ENCODE measurements at regions not wholly inside any gene's neighbourhood (a gene's known extent, or its start where the extent isn't known, plus 50 kb on each side); places are given as distances from the start of the nearest gene placed in this dataset.

DNA sequence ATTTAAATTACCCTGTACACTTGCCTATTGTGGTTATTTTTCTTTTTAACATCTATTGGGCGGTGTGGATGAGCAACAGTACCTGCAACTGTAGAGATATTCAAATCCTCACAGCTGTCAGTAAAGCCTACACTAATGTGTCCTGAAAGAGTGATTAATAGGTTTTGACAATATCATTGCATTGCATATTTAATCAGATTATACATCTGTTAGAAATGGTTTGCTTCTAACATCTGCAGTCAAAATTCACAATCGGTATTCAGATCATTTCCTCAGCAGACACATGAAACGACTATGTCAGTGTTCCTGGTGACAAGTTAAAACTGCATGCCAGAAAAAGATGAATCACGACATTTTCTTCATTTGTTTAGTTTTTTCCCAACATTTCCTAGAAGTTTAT is 254.6 kb upstream of the EPHA5 start (continued):
- TF ChIP-seq, protein P1, sequence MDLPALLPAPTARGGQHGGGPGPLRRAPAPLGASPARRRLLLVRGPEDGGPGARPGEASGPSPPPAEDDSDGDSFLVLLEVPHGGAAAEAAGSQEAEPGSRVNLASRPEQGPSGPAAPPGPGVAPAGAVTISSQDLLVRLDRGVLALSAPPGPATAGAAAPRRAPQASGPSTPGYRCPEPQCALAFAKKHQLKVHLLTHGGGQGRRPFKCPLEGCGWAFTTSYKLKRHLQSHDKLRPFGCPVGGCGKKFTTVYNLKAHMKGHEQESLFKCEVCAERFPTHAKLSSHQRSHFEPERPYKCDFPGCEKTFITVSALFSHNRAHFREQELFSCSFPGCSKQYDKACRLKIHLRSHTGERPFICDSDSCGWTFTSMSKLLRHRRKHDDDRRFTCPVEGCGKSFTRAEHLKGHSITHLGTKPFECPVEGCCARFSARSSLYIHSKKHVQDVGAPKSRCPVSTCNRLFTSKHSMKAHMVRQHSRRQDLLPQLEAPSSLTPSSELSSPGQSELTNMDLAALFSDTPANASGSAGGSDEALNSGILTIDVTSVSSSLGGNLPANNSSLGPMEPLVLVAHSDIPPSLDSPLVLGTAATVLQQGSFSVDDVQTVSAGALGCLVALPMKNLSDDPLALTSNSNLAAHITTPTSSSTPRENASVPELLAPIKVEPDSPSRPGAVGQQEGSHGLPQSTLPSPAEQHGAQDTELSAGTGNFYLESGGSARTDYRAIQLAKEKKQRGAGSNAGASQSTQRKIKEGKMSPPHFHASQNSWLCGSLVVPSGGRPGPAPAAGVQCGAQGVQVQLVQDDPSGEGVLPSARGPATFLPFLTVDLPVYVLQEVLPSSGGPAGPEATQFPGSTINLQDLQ (CRISPR knock-in tag; IDR thresholded peaks at IDR 0.05), result no peak
- TF ChIP-seq HNRNPL (IDR thresholded peaks at IDR 0.05; ENCODE audit: low read depth, low read length), result no peak
- TF ChIP-seq FOXA1 (IDR thresholded peaks at IDR 0.05), result no peak
- TF ChIP-seq FOXA1 (CRISPR knock-in tag; IDR thresholded peaks at IDR 0.05), result no peak
- TF ChIP-seq, protein P2, sequence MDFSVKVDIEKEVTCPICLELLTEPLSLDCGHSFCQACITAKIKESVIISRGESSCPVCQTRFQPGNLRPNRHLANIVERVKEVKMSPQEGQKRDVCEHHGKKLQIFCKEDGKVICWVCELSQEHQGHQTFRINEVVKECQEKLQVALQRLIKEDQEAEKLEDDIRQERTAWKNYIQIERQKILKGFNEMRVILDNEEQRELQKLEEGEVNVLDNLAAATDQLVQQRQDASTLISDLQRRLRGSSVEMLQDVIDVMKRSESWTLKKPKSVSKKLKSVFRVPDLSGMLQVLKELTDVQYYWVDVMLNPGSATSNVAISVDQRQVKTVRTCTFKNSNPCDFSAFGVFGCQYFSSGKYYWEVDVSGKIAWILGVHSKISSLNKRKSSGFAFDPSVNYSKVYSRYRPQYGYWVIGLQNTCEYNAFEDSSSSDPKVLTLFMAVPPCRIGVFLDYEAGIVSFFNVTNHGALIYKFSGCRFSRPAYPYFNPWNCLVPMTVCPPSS (IDR thresholded peaks at IDR 0.05), result no peak
- no peak for TF ChIP-seq ZNF782 (CRISPR knock-in tag; IDR thresholded peaks at IDR 0.05; ENCODE audit: borderline replicate concordance)

DNA sequence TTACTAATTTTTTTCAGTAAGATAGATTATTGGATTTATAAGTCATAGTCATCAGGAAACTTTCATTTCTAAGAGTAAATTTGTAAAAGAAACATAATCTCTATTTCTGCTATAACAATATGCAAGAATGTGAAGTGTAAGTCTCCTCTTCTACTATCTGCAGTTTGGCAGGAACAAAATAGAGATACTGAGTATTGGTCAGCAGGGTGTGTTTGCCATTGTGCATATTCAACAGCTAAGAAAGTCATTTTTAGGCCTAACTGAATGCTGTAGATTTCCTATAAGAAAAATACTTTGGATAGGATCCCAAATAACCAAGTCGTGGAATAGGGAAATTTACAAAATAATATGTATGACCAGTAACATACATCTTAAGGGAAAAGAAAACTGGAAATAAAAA is 253.3 kb upstream of the EPHA5 start:
- intact Hi-C loops (cut with micrococcal nuclease; ENCODE audit: unreplicated experiment) (no loop called here), in situ Hi-C loops (cut with HindIII; ENCODE audit: extremely low pct_ligation_motif_present, low pct_unique_long_range_greater_than_20kb) (no loop called here)
- Histone ChIP-seq H3K4me2 (ENCODE audit: low read depth, low read length) (no peak overlapping the region), H3K27me3 (ENCODE audit: control insufficient read depth in 1 of 2, insufficient read depth in 2 of 2, low read length in 2 of 2) (no peaks in the 10 kb centered on the region), H3K79me2 (ENCODE audit: insufficient read depth, low read length) (no peaks in the 10 kb centered on the region), H3K4me3 (replicated peaks in 1 of 3; ENCODE audit: insufficient read depth in 1 of 3, low read depth in 2 of 3, low read length in 3 of 3) (no peak overlapping the region), H2AFZ (ENCODE audit: low read length) (no peak overlapping the region), H3K36me3 (replicated peaks in 1 of 2; ENCODE audit: control insufficient read depth in 1 of 2, insufficient read depth in 2 of 2, low read length in 2 of 2) (no peaks in the 10 kb centered on the region), H3K9ac (ENCODE audit: insufficient read depth, low read depth, low read length) (no peak overlapping the region), H3K9me3 (ENCODE audit: low read length) (no peaks in the 10 kb centered on the region), H4K20me1 (ENCODE audit: insufficient read depth, low read length) (no peaks in the 10 kb centered on the region), H3K27ac (ENCODE audit: extremely low read length, insufficient read depth, low read length) (no peak overlapping the region), H3K4me1 (ENCODE audit: insufficient read depth, low read length) (no peaks in the 10 kb centered on the region)
- DNase-seq (ENCODE audit: low spot score) (no peak), FAIRE-seq (no peak), ATAC-seq (no peak)
- POLR2A ChIA-PET, result no interaction called here
- WGBS (ENCODE audit: low lambda C conversion rate), result 0% methylated on average over 1 of the region's 1 CpG
- no TSS peak for BruUV-seq (replicated peaks)
- CTCF ChIA-PET (ENCODE audit: low intra/inter-chr PET ratio, low total read pairs), result no interaction called here
- TF ChIP-seq NR2F1 (CRISPR knock-in tag; IDR thresholded peaks at IDR 0.05) (no peak), NKX3-1 (CRISPR knock-in tag; IDR thresholded peaks at IDR 0.05) (no peak), ZNF772 (CRISPR knock-in tag; IDR thresholded peaks at IDR 0.05) (no peak), SNAPC2 (CRISPR knock-in tag; IDR thresholded peaks at IDR 0.05) (no peak), PHF21A (CRISPR knock-in tag; IDR thresholded peaks at IDR 0.05) (no peak)
- TF ChIP-seq, protein P3, sequence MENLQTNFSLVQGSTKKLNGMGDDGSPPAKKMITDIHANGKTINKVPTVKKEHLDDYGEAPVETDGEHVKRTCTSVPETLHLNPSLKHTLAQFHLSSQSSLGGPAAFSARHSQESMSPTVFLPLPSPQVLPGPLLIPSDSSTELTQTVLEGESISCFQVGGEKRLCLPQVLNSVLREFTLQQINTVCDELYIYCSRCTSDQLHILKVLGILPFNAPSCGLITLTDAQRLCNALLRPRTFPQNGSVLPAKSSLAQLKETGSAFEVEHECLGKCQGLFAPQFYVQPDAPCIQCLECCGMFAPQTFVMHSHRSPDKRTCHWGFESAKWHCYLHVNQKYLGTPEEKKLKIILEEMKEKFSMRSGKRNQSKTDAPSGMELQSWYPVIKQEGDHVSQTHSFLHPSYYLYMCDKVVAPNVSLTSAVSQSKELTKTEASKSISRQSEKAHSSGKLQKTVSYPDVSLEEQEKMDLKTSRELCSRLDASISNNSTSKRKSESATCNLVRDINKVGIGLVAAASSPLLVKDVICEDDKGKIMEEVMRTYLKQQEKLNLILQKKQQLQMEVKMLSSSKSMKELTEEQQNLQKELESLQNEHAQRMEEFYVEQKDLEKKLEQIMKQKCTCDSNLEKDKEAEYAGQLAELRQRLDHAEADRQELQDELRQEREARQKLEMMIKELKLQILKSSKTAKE (CRISPR knock-in tag; IDR thresholded peaks at IDR 0.05; ENCODE audit: borderline replicate concordance), result no peak
- TF ChIP-seq, protein P4, sequence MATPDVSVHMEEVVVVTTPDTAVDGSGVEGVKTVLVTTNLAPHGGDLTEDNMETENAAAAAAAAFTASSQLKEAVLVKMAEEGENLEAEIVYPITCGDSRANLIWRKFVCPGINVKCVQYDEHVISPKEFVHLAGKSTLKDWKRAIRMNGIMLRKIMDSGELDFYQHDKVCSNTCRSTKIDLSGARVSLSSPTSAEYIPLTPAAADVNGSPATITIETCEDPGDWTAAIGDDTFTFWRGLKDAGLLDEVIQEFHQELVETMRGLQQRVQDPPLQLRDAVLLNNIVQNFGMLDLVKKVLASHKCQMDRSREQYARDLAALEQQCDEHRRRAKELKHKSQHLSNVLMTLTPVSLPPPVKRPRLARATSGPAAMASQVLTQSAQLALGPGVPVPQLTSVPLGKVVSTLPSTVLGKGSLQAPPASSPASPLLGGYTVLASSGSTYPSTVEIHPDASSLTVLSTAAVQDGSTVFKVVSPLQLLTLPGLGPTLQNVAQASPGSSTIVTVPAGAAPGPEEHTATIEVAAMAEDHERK (CRISPR knock-in tag; IDR thresholded peaks at IDR 0.05; ENCODE audit: low read depth), result no peak

All from HepG2 (cell line).